Occipital lobe (tissue), 2 donors: ENCODE measurements at regions not wholly inside any gene's neighbourhood (a gene's known extent, or its start where the extent isn't known, plus 50 kb on each side); places are given as distances from the start of the nearest gene placed in this dataset. TPM values are rescaled to one million over a fixed set of nuclear protein-coding genes. Genes with fewer than 3 reads are reported as not detected.
"Not testable (repeated sequence)": the region's sequence is repeated elsewhere in the genome, so short reads cannot be mapped to it uniquely, and the experiment has no call there.

Experiments
- DNase-seq: peaks from one replicate; lab custom pipeline; 2025; lab: John Stamatoyannopoulos, UW
- small RNA-seq: library from RNA; depleted of rRNA; stranded (forward); fragments of <200 nt; gene quantifications from one replicate; pipeline ENCODE3, GENCODE V24; 2014

- DNase-seq = no peak
These were observed 95.5 kb downstream of the QRSL1 start for GRCh38 chr6:106724848-106725247.

GRCh38 chr6:106724337-106724736 lies 95.0 kb downstream of the QRSL1 start:
- no peak for DNase-seq

- DNase-seq = not testable (repeated sequence)
These were observed 94.0 kb downstream of the QRSL1 start for GRCh38 chr6:106723419-106723818.

- not testable (repeated sequence) for DNase-seq
These were observed 91.8 kb downstream of the QRSL1 start for GRCh38 chr6:106721189-106721588.

Small RNA genes in the stretch of these regions (small RNA-seq; reads per million reads assigned to genes)
- not detected for gene MIR587
- gene RNU6-117P = not detected
